Amniotic stem cell (primary cell): ENCODE measurements at regions not wholly inside any gene's neighbourhood (a gene's known extent, or its start where the extent isn't known, plus 50 kb on each side); places are given as distances from the start of the nearest gene placed in this dataset.

Source experiments
- DNase-seq: peaks from one replicate; lab custom pipeline; 2025; lab: John Stamatoyannopoulos, UW

DNA sequence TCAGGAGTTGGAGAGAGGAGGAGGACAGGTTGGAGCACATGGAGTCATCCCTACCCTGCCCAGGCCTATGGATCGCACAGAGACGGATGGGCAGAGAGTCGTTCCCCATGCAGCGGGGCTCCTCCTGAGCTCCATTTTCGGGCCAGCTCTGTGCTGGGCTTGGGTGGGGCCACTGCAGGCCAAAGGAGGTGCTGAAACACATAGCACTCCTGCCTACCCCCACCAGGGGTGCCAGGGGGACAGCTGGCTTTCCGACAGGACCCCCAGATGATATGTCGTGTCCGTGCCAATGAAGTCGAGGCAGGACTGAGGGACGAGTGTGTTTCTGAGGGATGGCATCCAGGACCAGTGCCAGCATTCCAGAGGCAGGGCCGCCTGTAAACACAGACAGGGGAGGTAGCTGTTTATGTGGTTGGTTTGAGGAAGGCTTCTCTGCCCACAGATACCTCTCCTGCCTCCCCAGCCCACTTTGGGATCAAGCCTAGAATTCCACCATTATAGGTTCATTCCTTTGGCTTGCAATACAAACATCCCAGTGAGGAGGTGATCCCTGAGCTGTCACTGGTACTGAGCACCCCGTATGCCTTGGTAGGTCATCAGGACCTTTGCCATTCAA lies 116.6 kb downstream of the GLI2 start:
- no peak for DNase-seq

GRCh38 chr2:120853306-120854013 lies 117.8 kb downstream of the GLI2 start:
- no peak for DNase-seq

DNA sequence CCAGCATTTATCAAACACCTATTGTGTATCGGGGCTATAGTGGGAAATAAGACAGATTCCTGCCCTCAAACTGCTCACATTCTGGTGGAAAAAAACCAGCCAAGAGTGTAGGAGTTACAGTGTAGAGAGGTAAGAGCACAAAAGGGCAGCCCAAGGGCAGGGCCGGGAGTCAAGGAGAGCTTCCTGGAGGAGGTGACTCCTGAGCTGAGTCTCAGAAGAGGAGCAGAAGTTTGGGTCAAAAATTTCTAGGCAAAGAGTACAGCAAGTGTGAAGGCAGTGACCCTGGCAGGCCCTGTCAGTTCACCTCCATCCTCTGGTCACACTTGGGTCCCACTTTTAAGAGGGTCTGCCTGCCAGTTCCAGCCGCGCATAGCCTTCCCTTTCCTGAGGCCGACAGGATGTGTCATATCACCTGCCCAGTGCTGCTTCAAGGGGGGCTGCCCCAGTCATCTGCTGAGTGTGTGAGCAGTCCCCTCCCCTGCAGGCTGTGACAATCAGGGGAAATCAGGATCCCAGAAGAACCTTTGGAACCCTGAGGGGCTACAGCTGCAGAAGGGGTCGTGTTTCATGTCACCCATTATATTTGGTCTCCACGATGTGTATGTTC lies 118.4 kb downstream of the GLI2 start:
- DNase-seq, result no peak

DNA sequence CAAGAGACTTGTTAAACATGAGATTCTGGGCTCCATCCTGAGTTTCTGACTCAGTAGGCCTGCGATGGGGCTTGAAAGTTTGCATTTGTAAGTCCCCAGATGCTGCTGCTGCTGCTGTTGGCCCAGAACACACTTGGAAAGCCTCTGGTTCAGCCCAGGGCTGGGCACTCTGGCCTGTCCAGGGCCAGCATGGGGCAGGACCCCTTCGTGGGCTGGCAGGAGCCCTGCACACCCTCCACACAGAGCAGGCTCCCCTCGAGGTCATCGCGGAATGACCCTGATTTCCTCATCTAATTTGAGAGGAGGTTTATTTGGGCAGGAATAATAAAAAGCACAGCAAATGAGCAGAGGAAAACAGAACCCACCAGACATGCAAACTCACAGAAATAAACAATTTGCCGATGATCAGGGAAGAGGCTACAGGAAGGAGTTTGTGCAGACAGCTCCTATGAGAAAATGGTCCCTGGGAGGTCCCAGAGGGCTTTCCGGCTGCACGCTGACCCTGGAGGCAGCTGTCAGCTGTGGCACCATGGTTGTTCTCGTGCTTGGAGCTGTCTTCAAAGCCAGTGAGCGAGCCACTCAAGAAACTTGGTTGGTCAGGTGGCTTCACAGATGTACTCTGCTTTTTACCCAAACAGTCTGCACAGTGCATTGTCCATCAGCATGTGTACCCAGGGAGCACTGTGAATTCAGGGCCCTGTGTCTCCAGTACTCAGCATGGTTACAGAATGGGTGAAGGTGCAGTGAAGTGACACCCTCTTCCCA lies 119.3 kb downstream of the GLI2 start:
- no peak for DNase-seq

- no peak for DNase-seq
These were observed 120.3 kb downstream of the GLI2 start for GRCh38 chr2:120855855-120856405.

DNA sequence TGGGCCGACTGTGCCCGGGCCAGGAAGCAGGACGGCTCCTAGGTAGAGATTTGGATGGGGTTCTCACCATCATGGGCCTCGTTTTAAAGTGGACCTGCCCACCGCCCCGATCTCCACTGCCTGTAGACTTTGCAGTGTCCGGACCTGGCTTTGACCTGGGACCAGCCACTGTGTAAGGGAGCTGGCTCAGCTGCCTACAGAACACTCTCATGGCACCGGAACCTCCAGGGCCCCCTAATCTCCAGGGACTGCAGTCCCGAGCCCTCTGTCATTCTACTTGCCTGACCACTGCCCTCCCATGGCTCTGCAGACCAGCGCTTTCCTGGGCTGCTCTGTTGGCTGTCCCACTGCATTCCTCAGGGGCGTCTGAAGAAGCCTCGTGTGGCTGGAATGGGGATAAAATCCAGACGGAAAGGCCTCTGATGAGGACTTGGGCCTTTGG lies 120.8 kb downstream of the GLI2 start:
- peak; percentile 18 for DNase-seq

GRCh38 chr2:120857422-120857821 lies 121.8 kb downstream of the GLI2 start:
- DNase-seq, result no peak

GRCh38 chr2:120857931-120858330 lies 122.3 kb downstream of the GLI2 start:
- no peak for DNase-seq

GRCh38 chr2:120858361-120859106 lies 122.9 kb downstream of the GLI2 start:
- no peak for DNase-seq

DNA sequence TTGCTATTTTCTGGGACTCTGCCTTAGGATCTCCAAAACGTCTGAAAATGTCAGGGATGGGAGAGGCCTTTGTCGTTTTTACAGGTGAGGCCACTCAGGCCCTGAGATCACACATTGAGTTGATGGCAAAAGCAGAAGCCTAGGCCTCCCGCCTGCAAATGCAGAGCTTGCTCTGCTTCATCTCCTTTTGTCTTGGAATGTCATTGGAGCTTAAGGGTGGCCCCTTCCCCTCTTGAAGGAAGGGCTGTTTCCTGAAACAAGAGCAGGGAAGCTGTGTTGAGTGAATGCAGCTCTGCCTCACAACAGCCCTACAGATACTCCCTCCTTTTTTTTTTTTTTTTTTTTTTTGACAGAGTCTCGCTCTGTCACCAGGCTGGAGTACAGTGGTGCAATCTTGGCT lies 123.5 kb downstream of the GLI2 start:
- no peak for DNase-seq

DNA sequence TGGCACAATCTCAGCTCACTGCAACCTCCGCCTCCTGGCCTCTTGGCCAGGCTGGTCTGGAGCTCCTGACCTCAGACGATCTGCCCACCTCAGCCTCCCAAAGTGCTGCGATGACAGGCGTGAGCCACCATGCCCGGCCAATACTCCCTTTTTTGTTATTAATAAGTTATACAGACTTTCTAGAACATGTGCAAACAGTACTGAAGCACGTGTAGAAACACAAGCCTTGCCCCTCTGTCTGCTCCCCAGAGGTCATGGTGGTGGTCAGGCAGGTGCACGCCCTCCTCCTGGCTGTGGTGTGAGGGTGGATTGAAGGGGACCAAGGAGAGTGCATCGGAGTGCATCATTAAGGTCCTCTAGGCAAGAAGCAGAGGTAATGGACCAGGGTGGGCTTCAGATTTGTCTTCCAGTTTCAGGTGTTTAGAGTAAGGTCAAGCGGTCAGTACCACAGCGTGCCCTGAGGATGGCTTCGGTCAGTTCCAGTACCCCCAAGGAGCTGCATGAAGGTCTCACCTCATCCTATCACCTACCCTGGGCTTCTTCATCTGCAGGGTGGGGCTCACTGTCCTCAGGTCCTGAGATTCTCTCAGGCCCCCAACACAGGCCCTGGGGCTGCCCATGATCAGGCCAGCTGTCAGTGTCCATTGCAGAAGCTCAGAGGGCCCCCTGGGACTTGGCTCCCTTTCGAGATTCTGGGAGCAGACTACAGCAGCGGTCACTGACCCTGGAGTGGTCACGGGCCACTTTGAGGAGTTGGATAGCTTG lies 124.3 kb downstream of the GLI2 start:
- no peak for DNase-seq

DNA sequence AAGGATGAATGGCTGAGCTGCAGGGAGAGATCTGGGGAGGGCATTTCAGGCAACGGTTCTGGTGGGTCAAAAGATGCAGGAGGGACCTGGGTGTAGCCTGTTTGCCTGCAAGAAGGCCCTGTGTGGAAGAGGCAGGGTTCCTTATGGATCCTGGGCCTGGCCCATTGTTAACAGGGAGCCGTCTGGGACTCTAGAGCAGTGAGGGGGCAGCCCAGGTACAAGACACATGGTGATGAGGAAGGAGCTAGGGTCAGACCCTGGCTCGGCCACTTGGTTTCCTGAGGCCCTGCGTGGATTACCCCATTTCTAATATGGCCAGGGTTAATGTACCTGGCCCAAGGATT lies 124.9 kb downstream of the GLI2 start:
- no peak for DNase-seq

GRCh38 chr2:120861191-120861575 lies 125.5 kb downstream of the GLI2 start:
- no peak for DNase-seq

- no peak for DNase-seq
These were observed 126.0 kb downstream of the GLI2 start for GRCh38 chr2:120861576-120862191.

DNA sequence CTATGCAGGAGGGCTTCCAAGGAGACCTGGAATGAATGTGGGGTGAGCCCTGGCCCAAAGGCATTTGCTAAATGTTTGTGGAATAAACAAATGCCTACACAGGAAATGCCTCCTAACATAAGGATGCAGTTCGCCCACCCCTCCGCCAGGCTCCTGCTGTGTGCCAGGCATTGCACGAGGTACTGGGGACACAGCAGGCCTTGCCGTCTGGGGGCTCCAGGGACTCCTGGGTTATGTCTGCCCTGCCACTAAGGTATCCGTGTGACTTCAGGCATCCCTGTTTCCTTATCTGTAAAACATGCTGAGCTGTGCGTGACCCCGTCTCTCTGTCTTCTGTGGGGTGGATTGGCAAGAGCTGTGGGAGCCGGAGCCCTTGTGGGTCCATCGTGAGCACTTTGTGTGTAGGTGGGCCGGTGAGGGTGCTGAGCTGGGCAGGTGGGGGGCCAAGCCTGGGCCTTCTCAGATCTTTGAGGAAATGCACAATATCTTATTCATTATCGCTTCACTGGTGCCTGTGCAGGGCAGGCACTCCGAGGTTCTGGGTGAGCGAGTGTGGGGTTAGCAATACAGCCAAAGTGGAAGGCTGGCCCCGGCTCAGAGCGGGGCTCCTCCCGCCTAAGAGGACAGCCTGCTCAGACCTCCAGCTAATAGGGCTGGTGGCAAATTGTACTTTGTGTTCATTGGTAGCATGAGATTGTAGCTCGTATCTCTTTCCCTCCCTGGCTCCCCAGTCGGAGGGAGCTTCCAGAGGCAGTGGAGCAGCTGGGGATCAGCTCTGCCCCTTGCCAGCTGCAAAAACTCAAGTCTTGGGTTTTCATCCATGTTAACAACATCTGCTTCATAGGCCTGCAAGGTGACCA lies 126.8 kb downstream of the GLI2 start:
- no peak for DNase-seq

GRCh38 chr2:120863146-120863545 lies 127.5 kb downstream of the GLI2 start:
- DNase-seq, result no peak

- DNase-seq, result no peak
These were observed 128.1 kb downstream of the GLI2 start for GRCh38 chr2:120863661-120864320.

DNA sequence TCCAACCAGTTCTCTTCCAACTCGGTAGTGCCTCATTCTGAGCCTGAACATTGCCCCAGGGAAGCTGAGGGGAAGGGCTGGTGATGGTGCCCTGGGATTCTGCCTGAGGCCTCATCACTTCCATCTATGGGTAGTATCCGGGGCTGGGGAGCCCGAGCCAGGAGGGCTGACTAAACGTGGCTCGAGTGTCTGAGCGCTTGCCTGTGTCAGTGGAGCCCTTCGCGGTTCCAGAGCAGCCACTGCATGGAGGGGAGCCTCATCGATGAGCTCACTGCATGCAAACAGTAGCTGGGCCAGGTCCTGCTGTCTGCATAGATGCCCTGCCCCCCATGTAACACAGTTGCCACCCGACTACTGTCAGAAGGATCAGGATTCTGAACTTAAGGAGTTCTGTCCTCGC lies 129.3 kb downstream of the GLI2 start:
- DNase-seq, result no peak

DNA sequence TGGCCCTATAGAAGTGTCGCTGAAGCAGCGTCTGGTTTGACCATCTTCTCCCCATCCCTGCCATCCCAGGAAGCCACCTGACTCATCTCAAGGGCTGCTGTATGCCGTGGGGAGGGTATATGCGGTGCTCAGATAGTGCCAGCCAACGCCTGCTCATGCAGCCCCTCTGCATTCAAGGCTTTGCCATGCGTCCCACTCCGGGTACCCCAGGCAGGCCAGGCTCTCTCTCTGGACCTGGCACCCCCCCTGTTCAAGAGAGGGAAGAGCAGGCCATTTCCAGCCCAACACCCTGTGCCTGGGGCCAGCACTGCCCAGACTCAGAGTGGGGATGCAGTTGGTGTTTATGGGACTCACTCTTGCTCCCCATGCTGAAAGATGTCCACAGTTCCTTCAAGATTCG lies 130.0 kb downstream of the GLI2 start:
- no peak for DNase-seq
